ENCODE measurements at regions not wholly inside any gene's neighbourhood (a gene's known extent, or its start where the extent isn't known, plus 50 kb on each side); places are given as distances from the start of the nearest gene placed in this dataset.

GRCh38 chr13:47816831-47817230 lies 184.2 kb downstream of the SUCLA2 start:
- DNase-seq (ENCODE audit: low spot score): no peak
- no peaks in the 10 kb centered on the region for H3K9me3 ChIP-seq (ENCODE audit: severe bottlenecking)
- TF ChIP-seq CTCF (IDR thresholded peaks at IDR 0.05; ENCODE audit: poor library complexity, severe bottlenecking): no peak

GRCh38 chr13:47813718-47814117 lies 187.4 kb downstream of the SUCLA2 start:
- Histone ChIP-seq H3K4me3 (ENCODE audit: severe bottlenecking) (no peak overlapping the region), H3K27ac (ENCODE audit: poor library complexity, severe bottlenecking) (no peak overlapping the region), H3K4me1 (ENCODE audit: insufficient read depth, poor library complexity, severe bottlenecking) (no peaks in the 10 kb centered on the region), H3K36me3 (ENCODE audit: low read depth) (no peaks in the 10 kb centered on the region), H3K9me3 (ENCODE audit: severe bottlenecking) (no peaks in the 10 kb centered on the region), H3K27me3 (ENCODE audit: insufficient read depth, poor library complexity, severe bottlenecking) (no peaks in the 10 kb centered on the region)
- DNase-seq (ENCODE audit: low spot score) (no peak), ATAC-seq (ENCODE audit: low read depth) (no peak)
- no peak for TF ChIP-seq CTCF (IDR thresholded peaks at IDR 0.05; ENCODE audit: poor library complexity, severe bottlenecking)

More at GRCh38 chr13:47816831-47817230, 184.2 kb downstream of the SUCLA2 start:
- no peak for ATAC-seq (ENCODE audit: low read depth)
- H3K27ac ChIP-seq (ENCODE audit: poor library complexity, severe bottlenecking): no peak overlapping the region
- no peaks in the 10 kb centered on the region for H3K4me1 ChIP-seq (ENCODE audit: insufficient read depth, poor library complexity, severe bottlenecking)
- no peak overlapping the region for H3K4me3 ChIP-seq (ENCODE audit: severe bottlenecking)
- no peaks in the 10 kb centered on the region for H3K27me3 ChIP-seq (ENCODE audit: insufficient read depth, poor library complexity, severe bottlenecking)
- no peaks in the 10 kb centered on the region for H3K36me3 ChIP-seq (ENCODE audit: low read depth)

GRCh38 chr13:47809411-47809810 lies 191.7 kb downstream of the SUCLA2 start:
- no peaks in the 10 kb centered on the region for H3K9me3 ChIP-seq (ENCODE audit: severe bottlenecking)
- TF ChIP-seq CTCF (IDR thresholded peaks at IDR 0.05; ENCODE audit: poor library complexity, severe bottlenecking): no peak
- no peaks in the 10 kb centered on the region for H3K4me1 ChIP-seq (ENCODE audit: insufficient read depth, poor library complexity, severe bottlenecking)
- no peaks in the 10 kb centered on the region for H3K36me3 ChIP-seq (ENCODE audit: low read depth)
- DNase-seq (ENCODE audit: low spot score): no peak
- no peak for ATAC-seq (ENCODE audit: low read depth)
- no peak overlapping the region for H3K27ac ChIP-seq (ENCODE audit: poor library complexity, severe bottlenecking)
- H3K27me3 ChIP-seq (ENCODE audit: insufficient read depth, poor library complexity, severe bottlenecking): no peaks in the 10 kb centered on the region
- H3K4me3 ChIP-seq (ENCODE audit: severe bottlenecking): no peak overlapping the region

GRCh38 chr13:47803131-47803530 lies 197.9 kb downstream of the SUCLA2 start:
- TF ChIP-seq CTCF (IDR thresholded peaks at IDR 0.05; ENCODE audit: poor library complexity, severe bottlenecking): no peak
- ATAC-seq (ENCODE audit: low read depth) (no peak), DNase-seq (ENCODE audit: low spot score) (no peak)

GRCh38 chr13:47801555-47801954 lies 199.5 kb downstream of the SUCLA2 start:
- Histone ChIP-seq H3K27ac (ENCODE audit: poor library complexity, severe bottlenecking) (no peak overlapping the region), H3K4me1 (ENCODE audit: insufficient read depth, poor library complexity, severe bottlenecking) (no peaks in the 10 kb centered on the region), H3K4me3 (ENCODE audit: severe bottlenecking) (no peak overlapping the region), H3K27me3 (ENCODE audit: insufficient read depth, poor library complexity, severe bottlenecking) (no peaks in the 10 kb centered on the region), H3K36me3 (ENCODE audit: low read depth) (no peaks in the 10 kb centered on the region), H3K9me3 (ENCODE audit: severe bottlenecking) (no peaks in the 10 kb centered on the region)
- no peak for TF ChIP-seq CTCF (IDR thresholded peaks at IDR 0.05; ENCODE audit: poor library complexity, severe bottlenecking)
- ATAC-seq (ENCODE audit: low read depth) (no peak), DNase-seq (ENCODE audit: low spot score) (no peak)

More at GRCh38 chr13:47803131-47803530, 197.9 kb downstream of the SUCLA2 start:
- Histone ChIP-seq H3K36me3 (ENCODE audit: low read depth) (no peaks in the 10 kb centered on the region), H3K27me3 (ENCODE audit: insufficient read depth, poor library complexity, severe bottlenecking) (no peaks in the 10 kb centered on the region), H3K4me1 (ENCODE audit: insufficient read depth, poor library complexity, severe bottlenecking) (no peaks in the 10 kb centered on the region), H3K4me3 (ENCODE audit: severe bottlenecking) (no peak overlapping the region), H3K27ac (ENCODE audit: poor library complexity, severe bottlenecking) (no peak overlapping the region), H3K9me3 (ENCODE audit: severe bottlenecking) (no peaks in the 10 kb centered on the region)

Data from RWPE2 (cell line).